GM12878 (cell line): ENCODE measurements at regions not wholly inside any gene's neighbourhood (a gene's known extent, or its start where the extent isn't known, plus 50 kb on each side); places are given as distances from the start of the nearest gene placed in this dataset.

Experiments
- ATAC-seq: fragments of 200-7000 bp; cut with Tn5 transposase; 3 replicates; pipeline ENCODE4 v1.9.1; 2020; ENCODE audit warnings: mild to moderate bottlenecking, moderate library complexity
- BruUV-seq: library from RNA; stranded (reverse); fragments of 400-500 nt; replicated peaks from 2 replicates; lab custom pipeline; 2021; lab: Mats Ljungman, UMichigan
- CTCF ChIA-PET: fragments of 300-600 bp; sonication (Branson Sonifier 250); formaldehyde crosslinking; extraction: SDS; loops from one replicate; lab custom pipeline; 2021; ENCODE audit warnings: inconsistent platforms; lab: Yijun Ruan, JAX
- POLR2A ChIA-PET: fragments of 350-600 bp; formaldehyde crosslinking; extraction: SDS; loops from one replicate; lab custom pipeline; 2021; ENCODE audit warnings: inconsistent platforms; lab: Charles Lee
- RAD21 ChIA-PET: fragments of 300-600 bp; sonication (Branson Sonifier 250); formaldehyde crosslinking; loops from one replicate; lab custom pipeline; 2023; ENCODE audit warnings: antibody characterized with exemption; ENCODE audit not compliant: unreplicated experiment; lab: Charles Lee
- SMC1A ChIA-PET: fragments of 300-600 bp; sonication (Branson Sonifier 250); formaldehyde crosslinking; loops from one replicate; lab custom pipeline; 2023; ENCODE audit not compliant: unreplicated experiment, uncharacterized antibody; lab: Charles Lee
- DNase-seq: peaks from one replicate; pipeline ENCODE4 v3.0.0-alpha.2; 2011; ENCODE audit warnings: low read depth, low spot score
- FAIRE-seq: peaks from 3 replicates; lab custom pipeline; 2011; peaks lifted over from hg19 to GRCh38; lab: Jason Lieb, UNC
- H2AFZ ChIP-seq: 2 replicates; pipeline ENCODE4 v1.6.0; 2011; ENCODE audit warnings: low read depth, low read length, control low read depth; ENCODE audit not compliant: control insufficient read depth
- H3K27ac ChIP-seq: 2 replicates; pipeline ENCODE4 v1.5.1; 2011; ENCODE audit warnings: control low read depth; ENCODE audit not compliant: control insufficient read depth, insufficient read depth
- H3K27me3 ChIP-seq, 2 experiments: replicated peaks in 1 of 2; 2 replicates each; pipeline versions ENCODE4 v1.6.0 to v1.6.1; 2011; ENCODE audit warnings: low read length in 1 of 2; ENCODE audit not compliant: control insufficient read depth in 2 of 2, insufficient read depth in 2 of 2
- H3K36me3 ChIP-seq, 2 experiments: 2 replicates each; pipeline ENCODE4 v1.5.1; 2011; ENCODE audit warnings: low read length in 1 of 2; ENCODE audit not compliant: control insufficient read depth in 2 of 2, insufficient read depth in 2 of 2
- H3K4me1 ChIP-seq: 2 replicates; pipeline ENCODE4 v1.6.1; 2011; ENCODE audit warnings: mild to moderate bottlenecking, low read length, moderate library complexity, mixed read lengths; ENCODE audit not compliant: control insufficient read depth, insufficient read depth
- H3K4me2 ChIP-seq: 2 replicates; pipeline ENCODE4 v1.6.0; 2011; ENCODE audit warnings: control low read depth; ENCODE audit not compliant: control insufficient read depth, insufficient read depth
- H3K4me3 ChIP-seq: fragments of 200-600 bp; sonication (generic); 2 replicates; pipeline ENCODE4 v1.5.1; 2016
- H3K79me2 ChIP-seq: 2 replicates; pipeline ENCODE4 v1.6.0; 2011; ENCODE audit warnings: low read length; ENCODE audit not compliant: control insufficient read depth, insufficient read depth
- H3K9ac ChIP-seq: 2 replicates; pipeline ENCODE4 v1.8.0; 2011; ENCODE audit warnings: low read length, control low read depth, mixed read lengths; ENCODE audit not compliant: control insufficient read depth, insufficient read depth
- H3K9me3 ChIP-seq: replicated peaks from 3 replicates; pipeline ENCODE4 v1.5.1; 2011; ENCODE audit warnings: mild to moderate bottlenecking, low read length; ENCODE audit not compliant: control insufficient read depth, insufficient read depth
- H4K20me1 ChIP-seq: 2 replicates; pipeline ENCODE4 v1.6.0; 2011; ENCODE audit not compliant: control insufficient read depth, insufficient read depth
- CBX3 ChIP-seq: fragments of 200-600 bp; sonication (generic); IDR thresholded peaks from 2 replicates; pipeline ENCODE4 v1.6.1; 2016; ENCODE audit warnings: low read depth, borderline replicate concordance
- EP300 ChIP-seq, 2 experiments: fragments of 150-350 bp in 1 of 2; IDR thresholded peaks; 2 replicates each; pipeline ENCODE4 v1.6.1; 2011 to 2012; ENCODE audit warnings: low read depth in 2 of 2, low read length in 2 of 2, borderline replicate concordance in 1 of 2, improper control_type of control experiment in 1 of 2, inconsistent platforms in 1 of 2; ENCODE audit not compliant: control insufficient read depth in 1 of 2
- KLF5 ChIP-seq: fragments of 450-650 bp; IDR thresholded peaks from 2 replicates; pipeline ENCODE4 v1.6.1; 2014; ENCODE audit warnings: mild to moderate bottlenecking; ENCODE audit not compliant: partially characterized antibody
- NFIC ChIP-seq: IDR thresholded peaks from 2 replicates; pipeline ENCODE4 v1.6.1; 2012; ENCODE audit warnings: low read depth, mild to moderate bottlenecking, inconsistent platforms, low read length, moderate library complexity
- NFYA ChIP-seq: IDR thresholded peaks from 2 replicates; pipeline ENCODE4 v1.6.1; 2011; ENCODE audit warnings: low read depth, mild to moderate bottlenecking, low read length, improper control_type of control experiment, borderline replicate concordance
- NRF1 ChIP-seq: conservative IDR thresholded peaks from 2 replicates; pipeline ENCODE4 v1.6.1; 2011; ENCODE audit warnings: mild to moderate bottlenecking, low read depth, low read length, improper control_type of control experiment
- RB1 ChIP-seq: fragments of 450-650 bp; formaldehyde crosslinking; IDR thresholded peaks from 2 replicates; pipeline ENCODE4 v1.6.1; 2017; ENCODE audit warnings: mild to moderate bottlenecking, borderline replicate concordance
- SP1 ChIP-seq: IDR thresholded peaks from one replicate; pipeline ENCODE4 v1.6.1; 2011; ENCODE audit warnings: low read depth, low read length
- TCF7 ChIP-seq: IDR thresholded peaks from 2 replicates; pipeline ENCODE4 v1.6.1; 2014; ENCODE audit warnings: antibody characterized with exemption, borderline replicate concordance
- USF2 ChIP-seq: IDR thresholded peaks from 2 replicates; pipeline ENCODE4 v1.6.1; 2011; ENCODE audit warnings: low read depth, low read length, improper control_type of control experiment, borderline replicate concordance
- WRNIP1 ChIP-seq: IDR thresholded peaks from 2 replicates; pipeline ENCODE4 v1.6.1; 2011; ENCODE audit warnings: low read depth, low read length, improper control_type of control experiment, borderline replicate concordance
- WGBS: methylation state at CpG from one replicate; pipeline ENCODE4 v1.1.6; 2016; ENCODE audit warnings: low lambda C conversion rate; ENCODE audit not compliant: insufficient replicate concordance, insufficient coverage; ENCODE audit errors: missing lambda C conversion rate; 5-methylcytosine and 5-hydroxymethylcytosine counted together
- in situ Hi-C: fragments of 300-500 bp; cut with MboI; formaldehyde crosslinking; loops from 9 replicates; pipeline ENCODE4 v1.14.3; 2018; ENCODE audit warnings: mixed read lengths
- intact Hi-C: fragments of 100-400 bp; cut with micrococcal nuclease; formaldehyde crosslinking; loops from one replicate; pipeline ENCODE4 v1.14.2; 2022; ENCODE audit not compliant: unreplicated experiment

- no peak for FAIRE-seq
Measured at GRCh38 chr4:134687646-134688628, 486.3 kb upstream of the PABPC4L start.

More at GRCh38 chr4:134687646-134688628, 486.3 kb upstream of the PABPC4L start:
- in situ Hi-C loops (no loop called here), intact Hi-C loops (no loop called here)
- SMC1A ChIA-PET, result no interaction called here
- no TSS peak for BruUV-seq
- no peak overlapping the region for H3K27ac ChIP-seq
- POLR2A ChIA-PET, result no interaction called here
- H3K9ac ChIP-seq, result no peak overlapping the region
- no peaks in the 10 kb centered on the region for H3K79me2 ChIP-seq
- no peak overlapping the region for H2AFZ ChIP-seq
- H3K4me3 ChIP-seq, result no peak overlapping the region
- CTCF ChIA-PET, result no interaction called here
- H3K36me3 ChIP-seq, result no peaks in the 10 kb centered on the region
- H3K27me3 ChIP-seq, result no peaks in the 10 kb centered on the region
- RAD21 ChIA-PET, result no interaction called here
- H4K20me1 ChIP-seq, result no peaks in the 10 kb centered on the region
- ATAC-seq (no peak), DNase-seq (no peak)
- no peaks in the 10 kb centered on the region for H3K4me1 ChIP-seq
- WGBS, result 13% methylated on average over 5 of the region's 5 CpGs
- no peaks in the 10 kb centered on the region for H3K9me3 ChIP-seq
- H3K4me2 ChIP-seq, result no peak overlapping the region
- TF ChIP-seq NFYA (no peak), TCF7 (no peak), WRNIP1 (no peak), CBX3 (no peak), NFIC (no peak), KLF5 (no peak), SP1 (no peak), RB1 (no peak), NRF1 (no peak), EP300 (IDR thresholded peaks at IDR 0.05; ENCODE audit: borderline replicate concordance in 1 of 2, control insufficient read depth in 1 of 2, low read depth in 2 of 2, low read length in 2 of 2) (no peak), USF2 (no peak)
